ENCODE measurements at regions not wholly inside any gene's neighbourhood (a gene's known extent, or its start where the extent isn't known, plus 50 kb on each side); places are given as distances from the start of the nearest gene placed in this dataset.

DNA sequence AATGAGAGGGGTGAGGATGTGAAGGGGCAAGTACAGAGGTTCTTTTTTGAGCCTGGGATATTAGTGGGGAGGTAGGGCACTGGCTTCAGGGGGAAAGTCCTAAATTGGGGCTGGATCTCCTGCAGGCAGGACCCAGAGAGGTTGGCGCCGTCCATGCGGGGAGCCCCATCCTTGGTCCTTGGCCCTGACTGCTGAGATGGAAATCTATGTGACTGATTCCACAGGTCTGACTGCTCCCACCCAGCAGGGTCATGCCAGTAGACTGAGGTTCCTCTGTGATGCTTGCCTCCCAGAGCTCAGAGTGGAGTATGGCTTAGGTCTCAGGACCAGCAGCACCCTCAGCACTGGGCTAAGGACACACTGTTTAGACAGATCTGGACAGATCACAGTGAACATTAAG lies 988.6 kb upstream of the TMEM132C start:
- no peaks in the 10 kb centered on the region for H3K27me3 ChIP-seq (replicated peaks in 1 of 2; ENCODE audit: control insufficient read depth in 2 of 2, insufficient read depth in 2 of 2, low read length in 1 of 2)
- SMC1A ChIA-PET (ENCODE audit: uncharacterized antibody, unreplicated experiment): interaction anchor here (1.1 kb wide), 1 partner anchor 14 kb away, joined by 3 read pairs; no protein-coding TSS in a partner anchor
- DNase-seq (ENCODE audit: low read depth, low spot score) (no peak), FAIRE-seq (no peak), ATAC-seq (no peak)
- POLR2A ChIA-PET: no interaction called here
- RAD21 ChIA-PET (ENCODE audit: unreplicated experiment): interaction anchor here (0.6 kb wide), 1 partner anchor 653 kb away, joined by 3 read pairs; no protein-coding TSS in a partner anchor
- H3K4me3 ChIP-seq: no peak overlapping the region
- no peaks in the 10 kb centered on the region; the same call in none of the 3 replicates for H3K9me3 ChIP-seq (replicated peaks; ENCODE audit: control insufficient read depth, insufficient read depth, low read length)
- no peak overlapping the region for H3K27ac ChIP-seq (ENCODE audit: control insufficient read depth, insufficient read depth)
- no peaks in the 10 kb centered on the region for H3K79me2 ChIP-seq (ENCODE audit: control insufficient read depth, insufficient read depth, low read length)
- H2AFZ ChIP-seq (ENCODE audit: control insufficient read depth, low read depth, low read length): no peak overlapping the region
- no peak overlapping the region for H3K9ac ChIP-seq (ENCODE audit: control insufficient read depth, insufficient read depth, low read length)
- no peak overlapping the region for H3K4me2 ChIP-seq (ENCODE audit: control insufficient read depth, insufficient read depth)
- CTCF ChIA-PET: no interaction called here
- whole genome bisulfite sequencing (ENCODE audit: insufficient coverage, insufficient replicate concordance, low lambda C conversion rate, missing lambda C conversion rate): 90% methylated on average over 3 of the region's 3 CpGs
- no peaks in the 10 kb centered on the region for H4K20me1 ChIP-seq (ENCODE audit: control insufficient read depth, insufficient read depth)
- in situ Hi-C loops (cut with MboI): no loop called here
- H3K36me3 ChIP-seq (ENCODE audit: control insufficient read depth in 2 of 2, insufficient read depth in 2 of 2, low read length in 1 of 2): no peaks in the 10 kb centered on the region
- intact Hi-C loops (cut with micrococcal nuclease; ENCODE audit: unreplicated experiment): no loop called here
- no TSS peak for BruUV-seq (replicated peaks)
- H3K4me1 ChIP-seq (ENCODE audit: control insufficient read depth, insufficient read depth, low read length): no peaks in the 10 kb centered on the region
- TF ChIP-seq, protein P1, sequence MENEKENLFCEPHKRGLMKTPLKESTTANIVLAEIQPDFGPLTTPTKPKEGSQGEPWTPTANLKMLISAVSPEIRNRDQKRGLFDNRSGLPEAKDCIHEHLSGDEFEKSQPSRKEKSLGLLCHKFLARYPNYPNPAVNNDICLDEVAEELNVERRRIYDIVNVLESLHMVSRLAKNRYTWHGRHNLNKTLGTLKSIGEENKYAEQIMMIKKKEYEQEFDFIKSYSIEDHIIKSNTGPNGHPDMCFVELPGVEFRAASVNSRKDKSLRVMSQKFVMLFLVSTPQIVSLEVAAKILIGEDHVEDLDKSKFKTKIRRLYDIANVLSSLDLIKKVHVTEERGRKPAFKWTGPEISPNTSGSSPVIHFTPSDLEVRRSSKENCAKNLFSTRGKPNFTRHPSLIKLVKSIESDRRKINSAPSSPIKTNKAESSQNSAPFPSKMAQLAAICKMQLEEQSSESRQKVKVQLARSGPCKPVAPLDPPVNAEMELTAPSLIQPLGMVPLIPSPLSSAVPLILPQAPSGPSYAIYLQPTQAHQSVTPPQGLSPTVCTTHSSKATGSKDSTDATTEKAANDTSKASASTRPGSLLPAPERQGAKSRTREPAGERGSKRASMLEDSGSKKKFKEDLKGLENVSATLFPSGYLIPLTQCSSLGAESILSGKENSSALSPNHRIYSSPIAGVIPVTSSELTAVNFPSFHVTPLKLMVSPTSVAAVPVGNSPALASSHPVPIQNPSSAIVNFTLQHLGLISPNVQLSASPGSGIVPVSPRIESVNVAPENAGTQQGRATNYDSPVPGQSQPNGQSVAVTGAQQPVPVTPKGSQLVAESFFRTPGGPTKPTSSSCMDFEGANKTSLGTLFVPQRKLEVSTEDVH (IDR thresholded peaks at IDR 0.05; ENCODE audit: low read depth, partially characterized antibody): no peak
- TF ChIP-seq FOXK2 (IDR thresholded peaks at IDR 0.05) (no peak), CEBPZ (IDR thresholded peaks at IDR 0.05; ENCODE audit: low read depth, low read length) (no peak), NR2C2 (IDR thresholded peaks at IDR 0.05; ENCODE audit: borderline replicate concordance, control insufficient read depth, insufficient read length, low read depth) (no peak), TCF7 (IDR thresholded peaks at IDR 0.05; ENCODE audit: borderline replicate concordance) (no peak), NFIC (IDR thresholded peaks at IDR 0.05; ENCODE audit: low read depth, low read length) (no peak), BHLHE40 (IDR thresholded peaks at IDR 0.05; ENCODE audit: borderline replicate concordance in 1 of 2, low read depth in 2 of 2, low read length in 1 of 2) (no peak), ASH2L (IDR thresholded peaks at IDR 0.05; ENCODE audit: borderline replicate concordance, low read depth) (no peak), SIX5 (IDR thresholded peaks at IDR 0.05; ENCODE audit: low read depth, low read length, severe bottlenecking) (no peak), ZNF207 (IDR thresholded peaks at IDR 0.05; ENCODE audit: borderline replicate concordance) (no peak), TBL1XR1 (IDR thresholded peaks at IDR 0.05; ENCODE audit: low read depth, low read length) (no peak), TARDBP (IDR thresholded peaks at IDR 0.05; ENCODE audit: borderline replicate concordance) (no peak), NBN (IDR thresholded peaks at IDR 0.05) (no peak), SREBF2 (IDR thresholded peaks at IDR 0.05; ENCODE audit: low read length) (no peak)
- TF ChIP-seq, protein P2, sequence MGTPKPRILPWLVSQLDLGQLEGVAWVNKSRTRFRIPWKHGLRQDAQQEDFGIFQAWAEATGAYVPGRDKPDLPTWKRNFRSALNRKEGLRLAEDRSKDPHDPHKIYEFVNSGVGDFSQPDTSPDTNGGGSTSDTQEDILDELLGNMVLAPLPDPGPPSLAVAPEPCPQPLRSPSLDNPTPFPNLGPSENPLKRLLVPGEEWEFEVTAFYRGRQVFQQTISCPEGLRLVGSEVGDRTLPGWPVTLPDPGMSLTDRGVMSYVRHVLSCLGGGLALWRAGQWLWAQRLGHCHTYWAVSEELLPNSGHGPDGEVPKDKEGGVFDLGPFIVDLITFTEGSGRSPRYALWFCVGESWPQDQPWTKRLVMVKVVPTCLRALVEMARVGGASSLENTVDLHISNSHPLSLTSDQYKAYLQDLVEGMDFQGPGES (IDR thresholded peaks at IDR 0.05): no peak
- TF ChIP-seq, protein P3, sequence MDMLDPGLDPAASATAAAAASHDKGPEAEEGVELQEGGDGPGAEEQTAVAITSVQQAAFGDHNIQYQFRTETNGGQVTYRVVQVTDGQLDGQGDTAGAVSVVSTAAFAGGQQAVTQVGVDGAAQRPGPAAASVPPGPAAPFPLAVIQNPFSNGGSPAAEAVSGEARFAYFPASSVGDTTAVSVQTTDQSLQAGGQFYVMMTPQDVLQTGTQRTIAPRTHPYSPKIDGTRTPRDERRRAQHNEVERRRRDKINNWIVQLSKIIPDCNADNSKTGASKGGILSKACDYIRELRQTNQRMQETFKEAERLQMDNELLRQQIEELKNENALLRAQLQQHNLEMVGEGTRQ (IDR thresholded peaks at IDR 0.05; ENCODE audit: borderline replicate concordance, low read depth, low read length): no peak
- TF ChIP-seq, protein P4, sequence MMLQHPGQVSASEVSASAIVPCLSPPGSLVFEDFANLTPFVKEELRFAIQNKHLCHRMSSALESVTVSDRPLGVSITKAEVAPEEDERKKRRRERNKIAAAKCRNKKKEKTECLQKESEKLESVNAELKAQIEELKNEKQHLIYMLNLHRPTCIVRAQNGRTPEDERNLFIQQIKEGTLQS (IDR thresholded peaks at IDR 0.05; ENCODE audit: borderline replicate concordance, extremely low read depth, low read depth, low read length): no peak
